Bronchial epithelial cell (primary cell): ENCODE measurements at regions not wholly inside any gene's neighbourhood (a gene's known extent, or its start where the extent isn't known, plus 50 kb on each side); places are given as distances from the start of the nearest gene placed in this dataset.

ENCODE experiments used
- DNase-seq: peaks from one replicate; pipeline ENCODE4 v3.0.0-alpha.2; 2010; ENCODE audit warnings: low read depth
- FAIRE-seq: peaks from 2 replicates; lab custom pipeline; 2011; peaks lifted over from hg19 to GRCh38; lab: Jason Lieb, UNC
- H3K27me3 ChIP-seq: 2 replicates; pipeline ENCODE4 v1.5.1; 2011; ENCODE audit warnings: low read length; ENCODE audit not compliant: control insufficient read depth, insufficient read depth
- H3K36me3 ChIP-seq: 2 replicates; pipeline ENCODE4 v1.5.1; 2011; ENCODE audit warnings: low read length; ENCODE audit not compliant: control insufficient read depth, insufficient read depth
- H3K4me3 ChIP-seq: 2 replicates; pipeline ENCODE4 v1.5.1; 2011; ENCODE audit warnings: mild to moderate bottlenecking, low read depth, low read length, control low read depth
- CTCF ChIP-seq: IDR thresholded peaks from 2 replicates; pipeline ENCODE4 v1.5.1; 2011; ENCODE audit warnings: mild to moderate bottlenecking, moderate library complexity, low read length, control low read depth, inconsistent platforms; ENCODE audit not compliant: insufficient read depth, severe bottlenecking

GRCh38 chr5:32975656-32976375 lies 264.7 kb downstream of the NPR3 start:
- no peak for DNase-seq
- no peak for FAIRE-seq
- Histone ChIP-seq H3K4me3 (no peak overlapping the region), H3K36me3 (no peaks in the 10 kb centered on the region), H3K27me3 (peaks cover 3% of the 10 kb centered on the region)
- no peak for TF ChIP-seq CTCF

GRCh38 chr5:32981061-32981460 lies 269.9 kb downstream of the NPR3 start:
- DNase-seq (no peak), FAIRE-seq (no peak)
- no peak for TF ChIP-seq CTCF
- Histone ChIP-seq H3K4me3 (no peak overlapping the region), H3K36me3 (no peaks in the 10 kb centered on the region), H3K27me3 (peaks cover 2% of the 10 kb centered on the region)

- Histone ChIP-seq H3K4me3 (no peak overlapping the region), H3K27me3 (no peaks in the 10 kb centered on the region), H3K36me3 (no peaks in the 10 kb centered on the region)
- no peak for TF ChIP-seq CTCF
- no peak for FAIRE-seq
- peak; percentile 64 for DNase-seq
These were observed 273.9 kb downstream of the NPR3 start for GRCh38 chr5:32984851-32985610.

GRCh38 chr5:32989815-32990214 lies 278.7 kb downstream of the NPR3 start:
- no peaks in the 10 kb centered on the region for H3K36me3 ChIP-seq
- DNase-seq (peak; percentile 65), FAIRE-seq (no peak)
- TF ChIP-seq CTCF = no peak
- no peak overlapping the region for H3K4me3 ChIP-seq
- no peaks in the 10 kb centered on the region for H3K27me3 ChIP-seq

GRCh38 chr5:32990593-32991420 lies 279.7 kb downstream of the NPR3 start:
- DNase-seq (peak; percentile 80), FAIRE-seq (no peak)
- H3K4me3 ChIP-seq = peak overlapping the region; percentile 3

More at GRCh38 chr5:32990593-32991420, 279.7 kb downstream of the NPR3 start:
- Histone ChIP-seq H3K36me3 (no peaks in the 10 kb centered on the region), H3K27me3 (no peaks in the 10 kb centered on the region)
- no peak for TF ChIP-seq CTCF
